GM12878 (cell line): ENCODE measurements at regions not wholly inside any gene's neighbourhood (a gene's known extent, or its start where the extent isn't known, plus 50 kb on each side); places are given as distances from the start of the nearest gene placed in this dataset.

Experiments used
- ATAC-seq: fragments of 200-7000 bp; cut with Tn5 transposase; 3 replicates; pipeline ENCODE4 v1.9.1; 2020; ENCODE audit warnings: mild to moderate bottlenecking, moderate library complexity
- BruUV-seq: library from RNA; stranded (reverse); fragments of 400-500 nt; replicated peaks from 2 replicates; lab custom pipeline; 2021; lab: Mats Ljungman, UMichigan
- CTCF ChIA-PET: fragments of 300-600 bp; sonication (Branson Sonifier 250); formaldehyde crosslinking; extraction: SDS; loops from one replicate; lab custom pipeline; 2021; ENCODE audit warnings: inconsistent platforms; lab: Yijun Ruan, JAX
- POLR2A ChIA-PET: fragments of 350-600 bp; formaldehyde crosslinking; extraction: SDS; loops from one replicate; lab custom pipeline; 2021; ENCODE audit warnings: inconsistent platforms; lab: Charles Lee
- RAD21 ChIA-PET: fragments of 300-600 bp; sonication (Branson Sonifier 250); formaldehyde crosslinking; loops from one replicate; lab custom pipeline; 2023; ENCODE audit warnings: antibody characterized with exemption; ENCODE audit not compliant: unreplicated experiment; lab: Charles Lee
- SMC1A ChIA-PET: fragments of 300-600 bp; sonication (Branson Sonifier 250); formaldehyde crosslinking; loops from one replicate; lab custom pipeline; 2023; ENCODE audit not compliant: unreplicated experiment, uncharacterized antibody; lab: Charles Lee
- DNase-seq: peaks from one replicate; pipeline ENCODE4 v3.0.0-alpha.2; 2011; ENCODE audit warnings: low read depth, low spot score
- FAIRE-seq: peaks from 3 replicates; lab custom pipeline; 2011; peaks lifted over from hg19 to GRCh38; lab: Jason Lieb, UNC
- H2AFZ ChIP-seq: 2 replicates; pipeline ENCODE4 v1.6.0; 2011; ENCODE audit warnings: low read depth, low read length, control low read depth; ENCODE audit not compliant: control insufficient read depth
- H3K27ac ChIP-seq: 2 replicates; pipeline ENCODE4 v1.5.1; 2011; ENCODE audit warnings: control low read depth; ENCODE audit not compliant: control insufficient read depth, insufficient read depth
- H3K27me3 ChIP-seq, 2 experiments: replicated peaks in 1 of 2; 2 replicates each; pipeline versions ENCODE4 v1.6.0 to v1.6.1; 2011; ENCODE audit warnings: low read length in 1 of 2; ENCODE audit not compliant: control insufficient read depth in 2 of 2, insufficient read depth in 2 of 2
- H3K36me3 ChIP-seq, 2 experiments: 2 replicates each; pipeline ENCODE4 v1.5.1; 2011; ENCODE audit warnings: low read length in 1 of 2; ENCODE audit not compliant: control insufficient read depth in 2 of 2, insufficient read depth in 2 of 2
- H3K4me1 ChIP-seq: 2 replicates; pipeline ENCODE4 v1.6.1; 2011; ENCODE audit warnings: mild to moderate bottlenecking, low read length, moderate library complexity, mixed read lengths; ENCODE audit not compliant: control insufficient read depth, insufficient read depth
- H3K4me2 ChIP-seq: 2 replicates; pipeline ENCODE4 v1.6.0; 2011; ENCODE audit warnings: control low read depth; ENCODE audit not compliant: control insufficient read depth, insufficient read depth
- H3K4me3 ChIP-seq: fragments of 200-600 bp; sonication (generic); 2 replicates; pipeline ENCODE4 v1.5.1; 2016
- H3K79me2 ChIP-seq: 2 replicates; pipeline ENCODE4 v1.6.0; 2011; ENCODE audit warnings: low read length; ENCODE audit not compliant: control insufficient read depth, insufficient read depth
- H3K9ac ChIP-seq: 2 replicates; pipeline ENCODE4 v1.8.0; 2011; ENCODE audit warnings: low read length, control low read depth, mixed read lengths; ENCODE audit not compliant: control insufficient read depth, insufficient read depth
- H3K9me3 ChIP-seq: replicated peaks from 3 replicates; pipeline ENCODE4 v1.5.1; 2011; ENCODE audit warnings: mild to moderate bottlenecking, low read length; ENCODE audit not compliant: control insufficient read depth, insufficient read depth
- H4K20me1 ChIP-seq: 2 replicates; pipeline ENCODE4 v1.6.0; 2011; ENCODE audit not compliant: control insufficient read depth, insufficient read depth
- ATF7 ChIP-seq: fragments of 450-650 bp; IDR thresholded peaks from 2 replicates; pipeline ENCODE4 v1.6.1; 2016; ENCODE audit warnings: low read depth, mild to moderate bottlenecking
- BACH1 ChIP-seq: fragments of 450-650 bp; IDR thresholded peaks from 2 replicates; pipeline ENCODE4 v1.6.1; 2017; ENCODE audit warnings: mild to moderate bottlenecking, borderline replicate concordance
- BMI1 ChIP-seq: fragments of 450-650 bp; IDR thresholded peaks from 2 replicates; pipeline ENCODE4 v1.6.1; 2016; ENCODE audit warnings: mild to moderate bottlenecking, moderate library complexity, borderline replicate concordance
- GABPA ChIP-seq: IDR thresholded peaks from 2 replicates; pipeline ENCODE4 v1.6.1; 2014; ENCODE audit warnings: antibody characterized with exemption, low read depth, mild to moderate bottlenecking, inconsistent platforms
- IKZF2 ChIP-seq, 2 experiments: fragments of 450-650 bp; IDR thresholded peaks; 2 replicates each; pipeline ENCODE4 v1.6.1; 2017; ENCODE audit warnings: mild to moderate bottlenecking in 2 of 2, moderate library complexity in 2 of 2
- LARP7 ChIP-seq: fragments of 450-650 bp; IDR thresholded peaks from 2 replicates; pipeline ENCODE4 v1.6.1; 2017; ENCODE audit warnings: mild to moderate bottlenecking
- MYB ChIP-seq: fragments of 150-350 bp; IDR thresholded peaks from 2 replicates; pipeline ENCODE4 v1.6.1; 2014; ENCODE audit warnings: mild to moderate bottlenecking, low read depth, low read length, borderline replicate concordance
- NFYA ChIP-seq: IDR thresholded peaks from 2 replicates; pipeline ENCODE4 v1.6.1; 2011; ENCODE audit warnings: low read depth, mild to moderate bottlenecking, low read length, improper control_type of control experiment, borderline replicate concordance
- NKRF ChIP-seq: fragments of 450-650 bp; conservative IDR thresholded peaks from 2 replicates; pipeline ENCODE4 v1.6.1; 2017; ENCODE audit warnings: mild to moderate bottlenecking, moderate library complexity
- NR2C1 ChIP-seq: fragments of 450-650 bp; IDR thresholded peaks from 2 replicates; pipeline ENCODE4 v1.6.1; 2017; ENCODE audit warnings: antibody characterized with exemption, mild to moderate bottlenecking, moderate library complexity
- SUPT20H ChIP-seq: IDR thresholded peaks from 2 replicates; pipeline ENCODE4 v1.6.1; 2011; ENCODE audit warnings: low read depth, mild to moderate bottlenecking, low read length, moderate library complexity, borderline replicate concordance; ENCODE audit not compliant: control insufficient read depth
- TCF12 ChIP-seq: IDR thresholded peaks from 2 replicates; pipeline ENCODE4 v1.6.1; 2011; ENCODE audit warnings: low read depth, mild to moderate bottlenecking, low read length
- WGBS: methylation state at CpG from one replicate; pipeline ENCODE4 v1.1.6; 2016; ENCODE audit warnings: low lambda C conversion rate; ENCODE audit not compliant: insufficient replicate concordance, insufficient coverage; ENCODE audit errors: missing lambda C conversion rate; 5-methylcytosine and 5-hydroxymethylcytosine counted together
- in situ Hi-C: fragments of 300-500 bp; cut with MboI; formaldehyde crosslinking; loops from 9 replicates; pipeline ENCODE4 v1.14.3; 2018; ENCODE audit warnings: mixed read lengths
- intact Hi-C: fragments of 100-400 bp; cut with micrococcal nuclease; formaldehyde crosslinking; loops from one replicate; pipeline ENCODE4 v1.14.2; 2022; ENCODE audit not compliant: unreplicated experiment
- TF ChIP-seq, protein P1 (sequence below): fragments of 450-650 bp; IDR thresholded peaks from 2 replicates; pipeline ENCODE4 v1.6.1; 2017; ENCODE audit warnings: mild to moderate bottlenecking

DNA sequence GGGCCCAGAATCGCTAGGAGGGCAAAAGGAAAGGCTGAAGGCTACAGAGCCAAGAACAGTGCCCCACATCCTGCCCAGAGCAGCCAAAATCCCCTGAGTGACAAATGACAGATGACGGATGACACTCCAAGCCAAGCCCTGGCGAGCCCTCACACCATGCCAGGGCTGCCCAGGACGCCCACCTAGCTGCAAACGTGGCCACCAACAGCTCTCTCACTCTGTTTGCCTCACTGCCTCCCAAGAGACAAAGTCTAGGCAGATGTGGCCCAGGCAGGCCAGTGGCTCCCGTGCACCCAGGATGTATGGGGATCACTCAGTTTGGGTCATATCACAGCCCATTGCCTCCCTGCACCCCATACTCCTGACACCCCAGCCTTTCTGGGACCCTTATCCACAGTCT lies 270.1 kb upstream of the NSMCE3 start:
- FAIRE-seq = no peak
- in situ Hi-C loops (no loop called here), intact Hi-C loops (no loop called here)
- Histone ChIP-seq H3K4me2 (no peak overlapping the region), H3K4me1 (no peaks in the 10 kb centered on the region), H3K27me3 (no peaks in the 10 kb centered on the region; a peak in 1 of 4 replicates), H3K9ac (no peak overlapping the region), H3K4me3 (no peak overlapping the region), H3K27ac (no peak overlapping the region), H3K79me2 (no peaks in the 10 kb centered on the region), H2AFZ (no peak overlapping the region), H3K9me3 (no peaks in the 10 kb centered on the region), H3K36me3 (no peaks in the 10 kb centered on the region), H4K20me1 (no peaks in the 10 kb centered on the region)
- ATAC-seq = no peak
- ChIA-PET POLR2A (no interaction called here), CTCF (no interaction called here), SMC1A (no interaction called here), RAD21 (no interaction called here)
- TF ChIP-seq ATF7 (no peak), NFYA (no peak), TCF12 (no peak), SUPT20H (no peak), IKZF2 (IDR thresholded peaks at IDR 0.05) (no peak), NR2C1 (no peak), BMI1 (no peak), MYB (no peak), LARP7 (no peak), GABPA (no peak), BACH1 (no peak), NKRF (no peak)
- TF ChIP-seq, protein P1, sequence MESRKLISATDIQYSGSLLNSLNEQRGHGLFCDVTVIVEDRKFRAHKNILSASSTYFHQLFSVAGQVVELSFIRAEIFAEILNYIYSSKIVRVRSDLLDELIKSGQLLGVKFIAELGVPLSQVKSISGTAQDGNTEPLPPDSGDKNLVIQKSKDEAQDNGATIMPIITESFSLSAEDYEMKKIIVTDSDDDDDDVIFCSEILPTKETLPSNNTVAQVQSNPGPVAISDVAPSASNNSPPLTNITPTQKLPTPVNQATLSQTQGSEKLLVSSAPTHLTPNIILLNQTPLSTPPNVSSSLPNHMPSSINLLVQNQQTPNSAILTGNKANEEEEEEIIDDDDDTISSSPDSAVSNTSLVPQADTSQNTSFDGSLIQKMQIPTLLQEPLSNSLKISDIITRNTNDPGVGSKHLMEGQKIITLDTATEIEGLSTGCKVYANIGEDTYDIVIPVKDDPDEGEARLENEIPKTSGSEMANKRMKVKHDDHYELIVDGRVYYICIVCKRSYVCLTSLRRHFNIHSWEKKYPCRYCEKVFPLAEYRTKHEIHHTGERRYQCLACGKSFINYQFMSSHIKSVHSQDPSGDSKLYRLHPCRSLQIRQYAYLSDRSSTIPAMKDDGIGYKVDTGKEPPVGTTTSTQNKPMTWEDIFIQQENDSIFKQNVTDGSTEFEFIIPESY = no peak
- DNase-seq = no peak
- no TSS peak for BruUV-seq
- WGBS = 0% methylated on average over 6 of the region's 6 CpGs
